ENCODE measurements at regions not wholly inside any gene's neighbourhood (a gene's known extent, or its start where the extent isn't known, plus 50 kb on each side); places are given as distances from the start of the nearest gene placed in this dataset.
"Not testable (repeated sequence)": the region's sequence is repeated elsewhere in the genome, so short reads cannot be mapped to it uniquely, and the experiment has no call there.

DNA sequence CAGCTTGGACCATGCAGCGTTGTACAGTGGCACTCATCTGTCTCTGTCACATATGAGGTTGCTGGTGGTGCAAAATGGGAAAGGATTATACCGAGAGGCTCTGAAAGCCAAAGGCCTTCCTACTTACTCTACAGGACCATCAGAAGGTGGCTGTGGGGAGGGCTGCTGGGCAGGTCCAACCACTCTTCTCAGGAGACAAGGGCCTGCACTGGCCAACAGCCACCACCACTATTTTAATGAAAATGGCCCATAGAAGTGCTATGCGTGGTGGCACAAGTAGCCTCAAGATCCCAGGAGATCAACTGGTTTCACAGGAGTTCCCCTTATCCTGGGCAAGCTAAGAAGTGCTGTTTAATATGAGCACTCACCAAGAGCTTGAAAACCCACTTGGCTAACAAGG, 52.3 kb downstream of the MRPL57 start:
- DNase-seq (ENCODE audit: low read depth), result no peak

DNA sequence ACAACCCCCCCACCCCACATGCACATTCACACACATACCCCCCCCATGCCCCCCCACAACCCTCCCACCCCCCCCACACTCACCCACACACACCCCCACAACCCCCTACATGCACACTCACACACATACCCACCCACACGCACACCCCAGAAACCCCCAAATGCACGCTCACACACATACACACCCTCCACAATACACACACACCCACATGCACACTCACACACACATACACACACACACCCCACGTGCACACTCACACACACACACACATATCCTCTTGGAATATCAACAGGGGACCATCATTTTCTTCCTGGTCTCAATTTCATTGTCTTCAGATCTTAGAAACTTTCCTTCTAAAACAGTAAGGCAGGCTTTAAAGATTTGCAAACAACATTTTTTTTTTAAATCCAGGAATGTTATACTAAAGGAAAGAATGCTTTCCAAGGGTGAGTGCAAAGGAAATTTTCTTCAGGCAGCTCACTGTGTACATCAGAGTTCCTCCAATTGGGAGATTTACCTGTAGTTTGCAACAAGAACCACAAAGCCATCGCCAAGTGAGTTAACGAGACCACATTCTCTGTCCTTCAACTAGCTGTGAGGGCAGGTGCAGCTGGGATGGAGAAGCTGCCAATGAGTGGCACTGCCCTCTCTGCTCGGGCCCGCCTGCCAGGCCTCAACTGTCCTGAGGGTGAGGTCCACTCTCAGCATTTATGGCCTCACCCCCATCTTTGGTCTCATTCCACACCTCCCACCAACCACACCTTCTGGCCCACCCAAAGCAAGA, 53.0 kb downstream of the MRPL57 start:
- no peak for DNase-seq (ENCODE audit: low read depth)

DNA sequence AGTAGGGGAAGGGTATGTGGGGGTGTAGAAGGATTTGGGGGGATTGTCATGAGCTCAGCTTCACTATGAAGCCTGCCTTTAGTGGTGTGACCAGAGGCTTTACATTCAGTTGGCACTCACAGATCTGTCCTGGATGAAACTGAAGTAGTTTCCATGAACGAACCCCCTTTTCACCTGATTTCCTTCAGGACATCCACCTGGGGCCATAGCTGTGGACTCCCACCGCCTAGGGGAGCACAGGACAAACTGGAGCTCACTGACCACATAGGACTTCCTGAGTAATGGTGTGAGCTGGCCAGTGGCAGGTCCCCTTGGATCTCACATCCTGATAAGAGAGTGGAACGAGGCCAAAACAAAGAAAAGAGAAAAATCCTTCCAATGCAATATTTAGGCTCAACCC, 54.1 kb downstream of the MRPL57 start:
- no peak for DNase-seq (ENCODE audit: low read depth)

GRCh38 chr13:21231426-21231940, 55.0 kb downstream of the MRPL57 start:
- no peak for DNase-seq (ENCODE audit: low read depth)

GRCh38 chr13:21232196-21232595, 55.7 kb downstream of the MRPL57 start:
- no peak for DNase-seq (ENCODE audit: low read depth)

DNA sequence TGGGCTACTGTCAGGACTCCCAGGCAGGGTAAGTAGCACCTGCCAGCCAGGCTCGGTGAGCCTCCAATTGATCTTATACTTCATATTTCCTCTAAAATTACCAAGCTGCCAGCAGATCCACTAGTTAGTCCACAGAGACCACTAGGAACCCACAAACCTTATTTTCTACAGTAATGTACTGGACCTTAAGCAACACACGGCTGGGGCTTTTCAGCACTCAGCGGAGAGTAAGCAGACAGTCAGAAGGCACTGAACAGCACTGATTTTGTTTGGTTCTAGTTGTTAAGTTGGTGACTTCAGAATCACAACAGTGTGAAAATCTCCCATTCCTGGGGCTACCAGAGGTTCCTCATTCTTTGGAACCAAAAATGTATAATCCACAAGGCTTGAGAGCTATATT, 56.1 kb downstream of the MRPL57 start:
- DNase-seq (ENCODE audit: low read depth), result no peak

GRCh38 chr13:21233086-21233485, 56.6 kb downstream of the MRPL57 start:
- DNase-seq (ENCODE audit: low read depth), result no peak

GRCh38 chr13:21234526-21234925, 58.1 kb downstream of the MRPL57 start:
- no peak for DNase-seq (ENCODE audit: low read depth)

- DNase-seq (ENCODE audit: low read depth), result no peak
Measured at GRCh38 chr13:21235174-21235573, 58.7 kb downstream of the MRPL57 start.

- no peak for DNase-seq (ENCODE audit: low read depth)
Measured at GRCh38 chr13:21237081-21237480, 60.6 kb downstream of the MRPL57 start.

DNA sequence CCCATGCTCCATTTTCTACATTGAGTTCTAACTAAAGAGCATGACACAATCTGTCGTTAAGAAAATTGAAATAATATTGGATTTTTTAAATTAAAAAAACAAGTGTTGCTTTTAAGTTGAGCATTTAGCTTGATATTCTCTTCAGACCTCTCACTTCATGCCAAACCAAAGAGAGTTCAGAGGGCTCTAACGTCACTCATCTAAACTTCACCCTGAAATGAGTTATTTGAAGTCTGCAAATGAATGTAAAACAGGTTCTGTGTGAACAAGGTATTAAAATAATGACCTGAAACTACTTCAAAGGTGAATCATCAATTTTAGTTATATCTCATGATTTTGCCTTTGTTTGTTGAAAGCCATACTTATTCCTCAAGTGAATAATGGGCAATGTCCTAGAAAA, 61.8 kb downstream of the MRPL57 start:
- DNase-seq (ENCODE audit: low read depth), result no peak

- DNase-seq (ENCODE audit: low read depth), result no peak
Measured at GRCh38 chr13:21240586-21240985, 64.1 kb downstream of the MRPL57 start.

- no peak for DNase-seq (ENCODE audit: low read depth)
Measured at GRCh38 chr13:21242236-21242635, 65.8 kb downstream of the MRPL57 start.

- no peak for DNase-seq (ENCODE audit: low read depth)
Measured at GRCh38 chr13:21243045-21243897, 66.8 kb downstream of the MRPL57 start.

- not testable (repeated sequence) for DNase-seq (ENCODE audit: low read depth)
Measured at GRCh38 chr13:21243898-21244184, 67.4 kb downstream of the MRPL57 start.

GRCh38 chr13:21246761-21247452, 70.4 kb downstream of the MRPL57 start:
- no peak for DNase-seq (ENCODE audit: low read depth)

DNA sequence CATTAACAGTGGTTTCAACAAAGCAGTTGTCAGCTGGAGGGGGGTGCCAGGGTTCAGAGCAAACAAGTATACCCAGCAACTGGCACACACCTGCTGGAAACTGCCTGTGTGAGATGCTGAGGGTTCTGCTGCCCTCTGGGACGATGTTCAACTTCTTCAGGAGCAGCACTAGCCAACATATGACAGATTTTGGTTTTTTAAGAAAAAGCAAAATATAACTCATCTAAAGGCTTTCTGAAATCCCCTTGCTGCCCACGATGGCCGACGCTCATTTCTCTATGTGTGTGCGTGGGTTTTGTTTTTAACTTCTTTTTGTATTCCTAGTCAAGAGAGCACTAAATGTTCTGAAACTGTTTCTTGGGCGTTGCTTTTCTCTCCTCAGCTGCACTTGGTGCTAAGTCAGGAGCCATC, 79.9 kb downstream of the MRPL57 start:
- no peak for DNase-seq (ENCODE audit: low read depth)

GRCh38 chr13:21256891-21257290, 80.4 kb downstream of the MRPL57 start:
- no peak for DNase-seq (ENCODE audit: low read depth)

GRCh38 chr13:21259571-21260455, 83.4 kb downstream of the MRPL57 start:
- DNase-seq (ENCODE audit: low read depth), result no peak

- not testable (repeated sequence) for DNase-seq (ENCODE audit: low read depth)
Measured at GRCh38 chr13:21260561-21261290, 84.3 kb downstream of the MRPL57 start.
